SK-N-SH treated with all-trans-retinoic acid at 6 μM for 48 hours (cell line): ENCODE measurements at regions not wholly inside any gene's neighbourhood (a gene's known extent, or its start where the extent isn't known, plus 50 kb on each side); places are given as distances from the start of the nearest gene placed in this dataset.

ENCODE experiments used
- ATAC-seq: fragments of 200-7000 bp; cut with Tn5 transposase; 3 replicates; pipeline ENCODE4 v1.9.1; 2020; ENCODE audit warnings: mild to moderate bottlenecking, moderate library complexity
- ARNTL ChIP-seq: fragments of 450-650 bp; formaldehyde crosslinking; IDR thresholded peaks from 2 replicates; pipeline ENCODE4 v1.5.0; 2020; ENCODE audit warnings: low read depth, mild to moderate bottlenecking, moderate library complexity, borderline replicate concordance
- CSDC2 ChIP-seq: fragments of 250-450 bp; sonication (Bioruptor Pico); IDR thresholded peaks from 2 replicates; pipeline ENCODE4 v1.5.0; 2020; ENCODE audit warnings: mild to moderate bottlenecking, moderate library complexity
- ESRRG ChIP-seq: fragments of 250-450 bp; sonication (Bioruptor Pico); IDR thresholded peaks from 2 replicates; pipeline ENCODE4 v1.6.1; 2021; ENCODE audit warnings: mild to moderate bottlenecking
- GLIS3 ChIP-seq: fragments of 250-450 bp; sonication (Bioruptor Pico); IDR thresholded peaks from 2 replicates; pipeline ENCODE4 v1.5.0; 2020; ENCODE audit warnings: mild to moderate bottlenecking, moderate library complexity
- ISL1 ChIP-seq: fragments of 250-450 bp; sonication (Bioruptor Pico); IDR thresholded peaks from 2 replicates; pipeline ENCODE4 v2.1.2; 2022; ENCODE audit warnings: mild to moderate bottlenecking, moderate library complexity
- OSR1 ChIP-seq: fragments of 250-450 bp; sonication (Bioruptor Pico); IDR thresholded peaks from 2 replicates; pipeline ENCODE4 v1.8.0; 2022; ENCODE audit warnings: moderate library complexity, mild to moderate bottlenecking, inconsistent platforms
- PPARA ChIP-seq: fragments of 250-450 bp; sonication (Bioruptor Pico); IDR thresholded peaks from 2 replicates; pipeline ENCODE4 v1.5.0; 2020; ENCODE audit warnings: mild to moderate bottlenecking, borderline replicate concordance
- RARB ChIP-seq: fragments of 250-450 bp; sonication (Bioruptor Pico); IDR thresholded peaks from 2 replicates; pipeline ENCODE4 v1.8.0; 2021; ENCODE audit warnings: mild to moderate bottlenecking, moderate library complexity
- SNAI2 ChIP-seq: fragments of 250-450 bp; sonication (Bioruptor Pico); IDR thresholded peaks from 2 replicates; pipeline ENCODE4 v1.5.0; 2020; ENCODE audit warnings: mild to moderate bottlenecking, moderate library complexity
- TCF4 ChIP-seq: fragments of 250-450 bp; sonication (Bioruptor Pico); IDR thresholded peaks from 2 replicates; pipeline ENCODE4 v1.8.0; 2021; ENCODE audit warnings: mild to moderate bottlenecking, moderate library complexity, borderline replicate concordance
- TOX ChIP-seq: fragments of 250-450 bp; sonication (Bioruptor Pico); IDR thresholded peaks from 2 replicates; pipeline ENCODE4 v1.8.0; 2021; ENCODE audit warnings: mild to moderate bottlenecking, moderate library complexity, borderline replicate concordance
- ZFP3 ChIP-seq: fragments of 250-450 bp; sonication (Bioruptor Pico); IDR thresholded peaks from 2 replicates; pipeline ENCODE4 v1.5.0; 2020; ENCODE audit warnings: mild to moderate bottlenecking, moderate library complexity
- ZFP30 ChIP-seq: fragments of 450-650 bp; formaldehyde crosslinking; IDR thresholded peaks from 2 replicates; pipeline ENCODE4 v1.5.0; 2022; ENCODE audit warnings: mild to moderate bottlenecking, moderate library complexity
- ZNF565 ChIP-seq: fragments of 450-650 bp; formaldehyde crosslinking; conservative IDR thresholded peaks from 2 replicates; pipeline ENCODE4 v1.5.0; 2020; ENCODE audit warnings: low read depth, mild to moderate bottlenecking, moderate library complexity
- ZNF70 ChIP-seq: fragments of 450-650 bp; formaldehyde crosslinking; IDR thresholded peaks from 2 replicates; pipeline ENCODE4 v1.5.0; 2020; ENCODE audit warnings: mild to moderate bottlenecking, moderate library complexity
- ZNF8 ChIP-seq: fragments of 450-650 bp; formaldehyde crosslinking; IDR thresholded peaks from 2 replicates; pipeline ENCODE4 v1.5.0; 2020; ENCODE audit warnings: mild to moderate bottlenecking, moderate library complexity
- TF ChIP-seq, protein P1 (sequence below): fragments of 250-450 bp; sonication (Bioruptor Pico); IDR thresholded peaks from 2 replicates; pipeline ENCODE4 v1.8.0; 2020; ENCODE audit warnings: mild to moderate bottlenecking, moderate library complexity, borderline replicate concordance
- TF ChIP-seq, protein P2 (sequence below): fragments of 250-450 bp; sonication (Bioruptor Pico); IDR thresholded peaks from 2 replicates; pipeline ENCODE4 v1.8.0; 2021; ENCODE audit warnings: low read depth, mild to moderate bottlenecking, moderate library complexity, borderline replicate concordance
- TF ChIP-seq, protein P3 (sequence below): fragments of 250-450 bp; sonication (Bioruptor Pico); IDR thresholded peaks from 2 replicates; pipeline ENCODE4 v1.5.1; 2021; ENCODE audit warnings: mild to moderate bottlenecking, moderate library complexity
- TF ChIP-seq, protein P4 (sequence below): fragments of 250-450 bp; sonication (Bioruptor Pico); IDR thresholded peaks from 2 replicates; pipeline ENCODE4 v1.5.0; 2020; ENCODE audit warnings: mild to moderate bottlenecking, moderate library complexity
- TF ChIP-seq, protein P5 (sequence below): fragments of 250-450 bp; sonication (Bioruptor Pico); IDR thresholded peaks from 2 replicates; pipeline ENCODE4 v1.5.1; 2020; ENCODE audit warnings: low read depth, mild to moderate bottlenecking, moderate library complexity

DNA sequence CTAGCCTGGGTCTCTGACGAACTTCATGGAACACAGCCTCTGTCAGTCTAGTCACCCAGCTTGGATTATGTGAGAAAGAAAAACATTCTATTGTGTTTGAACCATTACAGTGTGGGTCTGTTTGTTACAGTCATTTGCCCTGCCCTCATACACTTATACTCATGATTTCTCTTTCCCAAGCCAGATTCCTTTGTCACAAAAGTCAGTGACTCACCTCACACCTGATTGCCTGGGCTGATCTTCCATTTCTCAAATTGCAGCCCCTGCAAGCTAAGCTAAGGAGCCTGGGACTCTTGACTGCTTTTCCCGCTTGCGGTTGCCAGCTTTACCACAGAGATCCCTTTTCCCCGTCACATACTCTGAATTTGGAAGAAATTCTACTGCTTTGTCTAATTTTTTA lies 395.9 kb downstream of the SAMD5 start:
- TF ChIP-seq ZNF70 (CRISPR knock-in tag) (no peak), ESRRG (CRISPR knock-in tag) (no peak), GLIS3 (CRISPR knock-in tag) (no peak), SNAI2 (no peak), ZNF565 (no peak), TOX (CRISPR knock-in tag) (no peak), TCF4 (CRISPR knock-in tag) (no peak), ZFP30 (CRISPR knock-in tag) (no peak), CSDC2 (CRISPR knock-in tag) (no peak), RARB (no peak), ZNF8 (CRISPR knock-in tag) (no peak), ISL1 (CRISPR knock-in tag) (no peak), ZFP3 (no peak), OSR1 (CRISPR knock-in tag) (no peak)
- TF ChIP-seq, protein P1, sequence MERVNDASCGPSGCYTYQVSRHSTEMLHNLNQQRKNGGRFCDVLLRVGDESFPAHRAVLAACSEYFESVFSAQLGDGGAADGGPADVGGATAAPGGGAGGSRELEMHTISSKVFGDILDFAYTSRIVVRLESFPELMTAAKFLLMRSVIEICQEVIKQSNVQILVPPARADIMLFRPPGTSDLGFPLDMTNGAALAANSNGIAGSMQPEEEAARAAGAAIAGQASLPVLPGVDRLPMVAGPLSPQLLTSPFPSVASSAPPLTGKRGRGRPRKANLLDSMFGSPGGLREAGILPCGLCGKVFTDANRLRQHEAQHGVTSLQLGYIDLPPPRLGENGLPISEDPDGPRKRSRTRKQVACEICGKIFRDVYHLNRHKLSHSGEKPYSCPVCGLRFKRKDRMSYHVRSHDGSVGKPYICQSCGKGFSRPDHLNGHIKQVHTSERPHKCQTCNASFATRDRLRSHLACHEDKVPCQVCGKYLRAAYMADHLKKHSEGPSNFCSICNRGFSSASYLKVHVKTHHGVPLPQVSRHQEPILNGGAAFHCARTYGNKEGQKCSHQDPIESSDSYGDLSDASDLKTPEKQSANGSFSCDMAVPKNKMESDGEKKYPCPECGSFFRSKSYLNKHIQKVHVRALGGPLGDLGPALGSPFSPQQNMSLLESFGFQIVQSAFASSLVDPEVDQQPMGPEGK (CRISPR knock-in tag): no peak
- TF ChIP-seq, protein P2, sequence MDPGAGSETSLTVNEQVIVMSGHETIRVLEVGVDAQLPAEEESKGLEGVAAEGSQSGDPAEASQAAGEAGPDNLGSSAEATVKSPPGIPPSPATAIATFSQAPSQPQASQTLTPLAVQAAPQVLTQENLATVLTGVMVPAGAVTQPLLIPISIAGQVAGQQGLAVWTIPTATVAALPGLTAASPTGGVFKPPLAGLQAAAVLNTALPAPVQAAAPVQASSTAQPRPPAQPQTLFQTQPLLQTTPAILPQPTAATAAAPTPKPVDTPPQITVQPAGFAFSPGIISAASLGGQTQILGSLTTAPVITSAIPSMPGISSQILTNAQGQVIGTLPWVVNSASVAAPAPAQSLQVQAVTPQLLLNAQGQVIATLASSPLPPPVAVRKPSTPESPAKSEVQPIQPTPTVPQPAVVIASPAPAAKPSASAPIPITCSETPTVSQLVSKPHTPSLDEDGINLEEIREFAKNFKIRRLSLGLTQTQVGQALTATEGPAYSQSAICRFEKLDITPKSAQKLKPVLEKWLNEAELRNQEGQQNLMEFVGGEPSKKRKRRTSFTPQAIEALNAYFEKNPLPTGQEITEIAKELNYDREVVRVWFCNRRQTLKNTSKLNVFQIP: no peak
- TF ChIP-seq, protein P3, sequence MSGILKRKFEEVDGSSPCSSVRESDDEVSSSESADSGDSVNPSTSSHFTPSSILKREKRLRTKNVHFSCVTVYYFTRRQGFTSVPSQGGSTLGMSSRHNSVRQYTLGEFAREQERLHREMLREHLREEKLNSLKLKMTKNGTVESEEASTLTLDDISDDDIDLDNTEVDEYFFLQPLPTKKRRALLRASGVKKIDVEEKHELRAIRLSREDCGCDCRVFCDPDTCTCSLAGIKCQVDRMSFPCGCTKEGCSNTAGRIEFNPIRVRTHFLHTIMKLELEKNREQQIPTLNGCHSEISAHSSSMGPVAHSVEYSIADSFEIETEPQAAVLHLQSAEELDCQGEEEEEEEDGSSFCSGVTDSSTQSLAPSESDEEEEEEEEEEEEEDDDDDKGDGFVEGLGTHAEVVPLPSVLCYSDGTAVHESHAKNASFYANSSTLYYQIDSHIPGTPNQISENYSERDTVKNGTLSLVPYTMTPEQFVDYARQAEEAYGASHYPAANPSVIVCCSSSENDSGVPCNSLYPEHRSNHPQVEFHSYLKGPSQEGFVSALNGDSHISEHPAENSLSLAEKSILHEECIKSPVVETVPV (CRISPR knock-in tag): no peak
- TF ChIP-seq, protein P4, sequence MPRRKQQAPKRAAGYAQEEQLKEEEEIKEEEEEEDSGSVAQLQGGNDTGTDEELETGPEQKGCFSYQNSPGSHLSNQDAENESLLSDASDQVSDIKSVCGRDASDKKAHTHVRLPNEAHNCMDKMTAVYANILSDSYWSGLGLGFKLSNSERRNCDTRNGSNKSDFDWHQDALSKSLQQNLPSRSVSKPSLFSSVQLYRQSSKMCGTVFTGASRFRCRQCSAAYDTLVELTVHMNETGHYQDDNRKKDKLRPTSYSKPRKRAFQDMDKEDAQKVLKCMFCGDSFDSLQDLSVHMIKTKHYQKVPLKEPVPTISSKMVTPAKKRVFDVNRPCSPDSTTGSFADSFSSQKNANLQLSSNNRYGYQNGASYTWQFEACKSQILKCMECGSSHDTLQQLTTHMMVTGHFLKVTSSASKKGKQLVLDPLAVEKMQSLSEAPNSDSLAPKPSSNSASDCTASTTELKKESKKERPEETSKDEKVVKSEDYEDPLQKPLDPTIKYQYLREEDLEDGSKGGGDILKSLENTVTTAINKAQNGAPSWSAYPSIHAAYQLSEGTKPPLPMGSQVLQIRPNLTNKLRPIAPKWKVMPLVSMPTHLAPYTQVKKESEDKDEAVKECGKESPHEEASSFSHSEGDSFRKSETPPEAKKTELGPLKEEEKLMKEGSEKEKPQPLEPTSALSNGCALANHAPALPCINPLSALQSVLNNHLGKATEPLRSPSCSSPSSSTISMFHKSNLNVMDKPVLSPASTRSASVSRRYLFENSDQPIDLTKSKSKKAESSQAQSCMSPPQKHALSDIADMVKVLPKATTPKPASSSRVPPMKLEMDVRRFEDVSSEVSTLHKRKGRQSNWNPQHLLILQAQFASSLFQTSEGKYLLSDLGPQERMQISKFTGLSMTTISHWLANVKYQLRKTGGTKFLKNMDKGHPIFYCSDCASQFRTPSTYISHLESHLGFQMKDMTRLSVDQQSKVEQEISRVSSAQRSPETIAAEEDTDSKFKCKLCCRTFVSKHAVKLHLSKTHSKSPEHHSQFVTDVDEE: no peak
- TF ChIP-seq, protein P5, sequence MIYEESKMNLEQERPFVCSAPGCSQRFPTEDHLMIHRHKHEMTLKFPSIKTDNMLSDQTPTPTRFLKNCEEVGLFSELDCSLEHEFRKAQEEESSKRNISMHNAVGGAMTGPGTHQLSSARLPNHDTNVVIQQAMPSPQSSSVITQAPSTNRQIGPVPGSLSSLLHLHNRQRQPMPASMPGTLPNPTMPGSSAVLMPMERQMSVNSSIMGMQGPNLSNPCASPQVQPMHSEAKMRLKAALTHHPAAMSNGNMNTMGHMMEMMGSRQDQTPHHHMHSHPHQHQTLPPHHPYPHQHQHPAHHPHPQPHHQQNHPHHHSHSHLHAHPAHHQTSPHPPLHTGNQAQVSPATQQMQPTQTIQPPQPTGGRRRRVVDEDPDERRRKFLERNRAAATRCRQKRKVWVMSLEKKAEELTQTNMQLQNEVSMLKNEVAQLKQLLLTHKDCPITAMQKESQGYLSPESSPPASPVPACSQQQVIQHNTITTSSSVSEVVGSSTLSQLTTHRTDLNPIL (CRISPR knock-in tag): no peak
- ATAC-seq: no peak

DNA sequence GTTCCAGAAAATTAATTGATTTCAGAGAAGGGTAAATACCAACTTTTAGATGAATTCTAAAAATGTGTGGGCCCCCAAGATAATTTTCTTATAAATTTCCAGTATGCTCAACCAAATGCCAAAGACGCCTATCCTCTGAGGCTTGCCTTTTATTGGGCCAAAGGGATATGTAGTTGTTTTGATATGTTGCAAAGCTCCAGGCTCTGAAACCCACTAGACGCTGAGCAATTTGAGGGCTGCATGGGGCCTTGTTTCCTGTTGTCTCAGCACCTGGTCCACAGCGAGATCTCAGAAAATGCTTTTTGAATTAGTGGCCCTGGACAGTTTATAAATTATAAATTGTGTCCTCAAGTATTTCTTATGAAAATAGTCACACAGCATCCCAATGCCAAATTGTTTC lies 397.2 kb downstream of the SAMD5 start:
- ATAC-seq: no peak
- TF ChIP-seq ARNTL (CRISPR knock-in tag) (no peak), PPARA (CRISPR knock-in tag) (no peak), CSDC2 (CRISPR knock-in tag) (no peak)
- TF ChIP-seq, protein P4: no peak
- TF ChIP-seq, protein P3 (CRISPR knock-in tag): no peak
